HG02571 (cell line): ENCODE measurements at regions not wholly inside any gene's neighbourhood (a gene's known extent, or its start where the extent isn't known, plus 50 kb on each side); places are given as distances from the start of the nearest gene placed in this dataset.

ENCODE experiments used
- ATAC-seq: cut with Tn5 transposase; IDR thresholded peaks from one replicate; pipeline ENCODE4 v1.9.1; 2021; ENCODE audit warnings: mild to moderate bottlenecking, moderate library complexity; ENCODE audit not compliant: unreplicated experiment

GRCh38 chr1:193676996-193677549 is 490.7 kb upstream of the B3GALT2 start:
- ATAC-seq = no peak

DNA sequence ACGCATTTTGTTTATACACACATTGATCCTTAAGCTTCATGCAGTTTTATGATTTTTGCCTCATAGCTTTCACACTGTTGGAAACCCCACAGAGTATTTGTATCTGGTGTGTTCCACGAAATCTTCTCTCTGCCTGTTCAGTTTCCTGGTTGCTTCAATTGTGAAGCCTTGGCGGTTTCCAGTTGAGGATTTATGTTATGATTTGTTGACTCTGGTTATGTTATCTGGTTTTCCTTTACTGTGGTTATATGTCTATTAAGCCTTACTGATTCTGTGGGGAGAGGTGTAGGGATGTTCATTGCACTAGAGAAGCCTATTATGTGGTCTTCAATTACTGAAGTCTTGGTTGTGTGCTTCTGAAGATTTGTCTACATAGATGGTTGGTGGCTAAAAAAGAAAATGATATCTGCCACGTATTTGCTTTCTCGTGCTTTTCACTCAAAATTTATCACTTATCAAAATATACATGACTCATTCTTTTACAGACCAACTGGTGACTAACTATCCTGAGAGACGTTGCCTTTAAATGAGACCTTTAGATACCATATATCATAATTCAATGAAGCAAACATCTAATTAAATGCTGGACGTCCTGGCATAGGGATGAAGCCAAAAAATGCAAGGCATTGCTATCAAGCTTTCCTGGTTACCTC is 488.0 kb upstream of the B3GALT2 start:
- no peak for ATAC-seq

DNA sequence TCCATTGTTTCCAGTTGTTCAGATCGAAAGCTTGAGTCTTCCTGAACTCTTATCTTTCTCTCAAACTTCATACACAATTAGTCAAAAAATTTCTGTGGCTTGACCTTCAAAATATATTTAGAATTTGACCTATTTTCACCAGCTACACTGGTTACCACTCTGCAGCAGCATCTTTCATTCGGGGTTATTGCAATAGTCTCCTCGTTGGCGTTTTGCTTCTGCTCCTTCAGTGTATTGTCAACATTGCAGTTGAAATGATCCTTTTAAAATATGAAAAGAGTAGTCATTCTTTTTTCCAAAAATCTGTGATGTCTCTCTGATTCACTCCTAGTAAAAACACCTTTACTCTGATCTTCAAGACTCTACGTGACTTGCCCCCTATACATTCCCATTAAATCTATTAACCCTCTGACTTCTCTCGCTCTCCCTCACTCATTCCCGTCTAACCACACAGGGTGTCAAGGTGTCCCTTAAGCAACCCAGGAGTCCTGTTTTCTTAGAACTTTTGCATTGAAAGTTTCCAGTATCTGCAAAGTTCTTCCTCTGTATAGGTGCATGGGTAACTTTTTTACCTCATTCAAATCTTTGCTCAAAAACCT is 480.2 kb upstream of the B3GALT2 start:
- ATAC-seq = no peak

- ATAC-seq = no peak
These were observed 477.6 kb upstream of the B3GALT2 start for GRCh38 chr1:193663965-193664364.

GRCh38 chr1:193662030-193662429 is 475.6 kb upstream of the B3GALT2 start:
- ATAC-seq = no peak

DNA sequence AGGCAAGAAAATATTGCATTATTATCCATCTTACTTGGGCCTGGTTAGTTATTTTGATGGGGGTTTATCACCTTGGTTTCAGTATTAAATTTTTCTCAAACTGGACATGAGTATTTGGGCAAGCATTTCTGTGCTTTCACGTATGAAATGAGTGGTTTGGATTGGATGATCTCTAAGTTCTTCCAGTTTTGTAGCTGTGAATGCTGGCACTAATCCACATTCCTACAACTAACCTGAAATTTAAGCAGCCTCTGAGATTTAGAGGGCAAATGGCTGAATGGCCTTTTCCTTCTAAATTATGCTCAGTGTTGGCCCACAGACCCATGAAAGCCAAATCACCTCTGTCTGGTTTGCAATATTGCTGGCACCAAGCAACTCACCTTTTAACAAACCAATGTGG is 475.0 kb upstream of the B3GALT2 start:
- ATAC-seq = no peak

- ATAC-seq = no peak
These were observed 474.0 kb upstream of the B3GALT2 start for GRCh38 chr1:193660428-193660827.

DNA sequence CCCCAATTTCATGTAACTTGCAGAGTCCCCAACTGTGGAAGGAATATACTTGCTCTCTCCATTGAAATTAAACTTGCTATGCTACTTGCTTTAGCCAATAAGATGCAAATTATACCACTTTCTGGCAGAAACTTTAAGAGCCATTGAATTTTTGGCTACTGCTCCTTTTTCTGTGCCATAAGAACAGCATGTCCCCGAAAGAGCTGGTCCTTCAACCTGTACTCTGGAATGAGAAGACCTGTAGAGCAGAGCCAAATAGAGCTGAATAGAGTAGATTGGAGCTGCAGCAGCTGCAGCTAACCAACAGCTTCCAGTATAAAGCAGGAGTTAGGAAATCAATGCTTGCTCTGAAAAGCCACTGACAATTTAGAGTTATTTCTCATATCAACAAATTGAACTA is 472.3 kb upstream of the B3GALT2 start:
- no peak for ATAC-seq

- ATAC-seq = no peak
These were observed 471.7 kb upstream of the B3GALT2 start for GRCh38 chr1:193658081-193658480.

DNA sequence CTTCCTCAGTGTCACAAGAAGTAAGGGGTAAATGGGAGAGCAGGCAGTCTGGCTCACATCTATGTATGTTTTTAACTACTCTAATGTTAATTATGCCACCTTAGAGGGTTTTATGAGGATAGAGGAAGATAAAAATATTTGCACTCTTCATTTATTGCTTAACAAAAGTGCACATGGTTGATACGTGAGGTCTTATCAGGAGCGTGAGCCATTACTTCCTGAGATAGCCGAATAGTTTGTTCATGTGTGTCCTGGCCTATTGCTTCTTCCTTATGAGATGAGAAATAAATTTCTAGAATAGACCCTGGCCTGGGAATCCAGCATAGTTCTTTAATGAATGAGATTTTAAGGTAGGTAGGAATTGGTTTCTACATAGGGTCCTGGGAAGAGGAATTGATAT is 471.1 kb upstream of the B3GALT2 start:
- no peak for ATAC-seq

GRCh38 chr1:193656841-193657240 is 470.4 kb upstream of the B3GALT2 start:
- no peak for ATAC-seq

GRCh38 chr1:193654951-193655735 is 468.7 kb upstream of the B3GALT2 start:
- ATAC-seq = no peak

GRCh38 chr1:193649587-193649986 is 463.2 kb upstream of the B3GALT2 start:
- ATAC-seq = no peak

DNA sequence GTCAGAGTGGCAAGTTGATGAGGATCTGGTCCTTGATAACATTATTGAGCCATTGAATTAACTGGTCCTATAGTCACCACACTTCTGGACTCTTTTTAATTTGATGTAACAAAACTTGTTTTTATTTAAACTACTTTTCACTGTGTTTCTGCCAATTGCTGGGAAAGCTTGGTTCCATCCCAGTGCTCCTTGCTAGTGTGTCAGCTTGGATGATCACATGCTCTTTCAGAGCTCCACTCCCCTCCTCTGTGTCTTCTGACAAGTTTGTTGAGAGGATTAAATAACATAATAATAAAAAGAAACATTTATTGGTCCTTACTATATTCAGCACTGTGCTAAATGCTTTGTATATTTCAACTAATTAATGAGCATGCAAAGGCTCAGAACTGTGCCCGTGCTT is 448.5 kb upstream of the B3GALT2 start:
- no peak for ATAC-seq

GRCh38 chr1:193634470-193634869 is 448.1 kb upstream of the B3GALT2 start:
- ATAC-seq = no peak

DNA sequence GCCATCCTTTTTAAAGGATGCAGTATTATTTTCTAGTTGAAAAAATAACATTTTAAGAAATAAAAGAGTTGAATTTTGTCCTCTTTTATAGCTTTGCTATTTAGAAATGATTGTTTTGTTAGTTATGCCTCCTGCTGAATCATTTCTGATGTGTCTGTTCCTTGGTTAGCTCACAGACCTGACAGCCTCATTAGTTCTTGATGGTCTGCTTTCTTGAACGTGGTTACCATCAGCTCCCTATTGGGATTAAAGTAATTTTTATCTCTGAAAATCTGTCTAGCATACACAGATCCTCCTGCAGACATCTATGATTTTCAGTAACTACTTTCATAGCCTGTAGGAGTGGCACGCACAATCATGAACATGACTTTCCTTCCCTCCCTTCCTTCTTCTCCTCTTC is 447.6 kb upstream of the B3GALT2 start:
- no peak for ATAC-seq

DNA sequence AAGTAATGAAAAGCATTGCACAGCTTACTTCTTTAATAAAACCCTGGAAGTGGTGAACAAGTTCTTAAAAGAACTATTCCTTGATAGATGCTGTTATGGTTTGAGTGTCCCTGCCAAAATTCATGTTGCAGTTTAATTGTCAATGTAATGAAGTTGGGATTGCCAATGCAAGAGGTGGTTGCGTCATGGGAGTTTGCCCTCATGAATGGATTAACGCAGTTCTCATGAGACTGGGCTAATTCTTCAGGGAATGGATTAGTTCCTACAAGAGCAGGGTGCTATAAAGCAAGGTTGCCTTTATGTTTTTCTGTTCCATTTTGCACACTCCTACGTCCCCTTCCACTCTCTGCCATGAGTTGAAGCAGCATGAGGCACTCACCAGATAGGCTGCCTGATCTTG is 446.7 kb upstream of the B3GALT2 start:
- no peak for ATAC-seq

GRCh38 chr1:193631306-193631705 is 444.9 kb upstream of the B3GALT2 start:
- ATAC-seq = no peak

- ATAC-seq = no peak
These were observed 443.5 kb upstream of the B3GALT2 start for GRCh38 chr1:193629875-193630274.

DNA sequence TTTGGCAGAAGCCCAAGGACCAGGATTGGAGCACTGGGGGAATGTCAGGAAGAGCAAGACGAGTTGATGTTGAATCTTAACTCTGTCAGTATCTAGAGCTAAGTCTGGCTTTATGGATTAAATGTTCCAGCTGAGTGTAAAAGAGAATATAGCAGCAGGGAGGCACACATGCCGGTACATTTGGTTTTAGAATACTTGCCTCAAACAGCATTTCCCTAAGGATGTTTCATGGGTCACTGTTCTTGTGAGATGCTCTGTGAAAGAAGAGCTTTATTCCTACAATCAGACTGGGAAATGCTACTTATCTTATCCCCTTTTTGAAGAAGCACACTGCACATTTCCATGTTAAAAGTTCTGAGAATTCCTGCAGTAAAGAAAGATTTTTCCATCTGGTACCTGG is 440.3 kb upstream of the B3GALT2 start:
- ATAC-seq = no peak

- ATAC-seq = no peak
These were observed 438.8 kb upstream of the B3GALT2 start for GRCh38 chr1:193625255-193625654.

- ATAC-seq = no peak
These were observed 433.5 kb upstream of the B3GALT2 start for GRCh38 chr1:193619911-193620310.
